ENCODE measurements at regions not wholly inside any gene's neighbourhood (a gene's known extent, or its start where the extent isn't known, plus 50 kb on each side); places are given as distances from the start of the nearest gene placed in this dataset.

DNA sequence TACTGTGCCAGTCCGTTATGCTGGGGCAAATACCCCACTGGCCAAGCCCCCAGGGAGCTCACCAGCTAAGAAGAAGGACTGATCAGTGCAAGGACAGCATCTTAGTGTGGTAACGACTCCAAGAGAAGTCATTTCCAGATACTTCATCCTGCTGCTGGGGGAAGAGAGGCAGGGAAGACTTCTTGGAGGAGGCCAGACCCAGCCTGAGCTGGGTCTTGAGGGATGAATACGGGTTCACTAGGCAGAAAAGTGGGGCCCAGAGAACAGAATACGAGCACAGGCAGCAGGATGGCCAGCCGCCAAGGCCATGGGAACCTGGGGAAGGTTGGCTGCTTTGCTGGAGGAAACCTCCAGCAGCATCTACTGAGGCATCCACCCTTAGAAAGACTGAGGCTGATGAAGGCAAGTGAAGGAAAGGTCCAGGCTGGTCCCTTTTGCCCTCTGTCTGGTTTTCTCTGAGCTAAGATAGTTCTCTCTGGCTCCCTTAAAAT is 84.1 kb downstream of the GLI2 start:
- TF ChIP-seq CEBPB (IDR thresholded peaks at IDR 0.05) (no peak), ZBTB7A (IDR thresholded peaks at IDR 0.05; ENCODE audit: low read depth) (no peak), NFIC (IDR thresholded peaks at IDR 0.05) (no peak), EGR1 (IDR thresholded peaks at IDR 0.05) (no peak), TEAD4 (IDR thresholded peaks at IDR 0.05) (no peak), USF1 (IDR thresholded peaks at IDR 0.05) (no peak), REST (IDR thresholded peaks at IDR 0.05; ENCODE audit: low read depth) (no peak), CREB1 (IDR thresholded peaks at IDR 0.05; ENCODE audit: low read depth) (no peak)
- TF ChIP-seq, protein P1, sequence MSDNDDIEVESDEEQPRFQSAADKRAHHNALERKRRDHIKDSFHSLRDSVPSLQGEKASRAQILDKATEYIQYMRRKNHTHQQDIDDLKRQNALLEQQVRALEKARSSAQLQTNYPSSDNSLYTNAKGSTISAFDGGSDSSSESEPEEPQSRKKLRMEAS (IDR thresholded peaks at IDR 0.05), result no peak

DNA sequence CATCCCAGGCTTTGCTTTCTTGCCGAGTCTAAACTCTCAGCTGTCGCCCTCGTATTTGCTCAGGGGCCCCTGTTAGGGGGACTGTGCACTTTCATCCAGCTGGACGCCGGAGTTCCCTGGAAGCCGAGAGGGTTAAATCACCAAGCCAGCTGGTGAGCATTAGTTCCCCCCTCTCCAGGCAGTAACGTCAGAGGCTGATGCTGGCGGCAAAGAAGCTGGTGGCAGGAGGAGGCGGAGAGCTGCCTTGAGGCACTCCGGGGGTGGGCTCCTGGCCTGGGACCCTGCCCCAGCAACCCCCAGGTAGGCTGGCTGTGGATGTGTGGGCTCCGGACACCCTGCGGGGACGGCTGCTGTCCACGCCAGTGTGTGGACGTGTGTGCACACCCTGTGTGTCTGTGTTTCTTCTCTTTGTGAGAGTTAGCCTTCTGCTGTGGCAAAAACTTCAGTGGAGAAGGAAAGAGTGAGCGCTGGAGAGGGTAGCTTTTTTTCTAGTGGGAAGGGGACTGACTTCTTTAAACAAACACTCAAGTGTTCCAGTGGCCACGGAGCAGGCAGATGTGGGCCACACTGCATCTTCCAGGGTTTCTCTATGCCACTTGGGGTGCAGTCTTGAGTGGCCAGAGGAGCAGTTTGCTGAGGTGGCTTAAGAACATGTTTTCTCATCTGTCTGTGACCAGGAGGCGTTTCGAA is 84.7 kb downstream of the GLI2 start:
- no peak for TF ChIP-seq YY1 (IDR thresholded peaks at IDR 0.05; ENCODE audit: low read depth)
- TF ChIP-seq, protein P1 (IDR thresholded peaks at IDR 0.05), result no peak
- no peak for TF ChIP-seq USF1 (IDR thresholded peaks at IDR 0.05)
- TF ChIP-seq CEBPB (IDR thresholded peaks at IDR 0.05), result no peak
- TF ChIP-seq TEAD4 (IDR thresholded peaks at IDR 0.05), result no peak
- no peak for TF ChIP-seq EP300 (IDR thresholded peaks at IDR 0.05; ENCODE audit: borderline replicate concordance)
- no peak for TF ChIP-seq TCF12 (IDR thresholded peaks at IDR 0.05; ENCODE audit: low read depth)
- TF ChIP-seq FOXM1 (IDR thresholded peaks at IDR 0.05; ENCODE audit: borderline replicate concordance, low read depth), result no peak
- no peak for TF ChIP-seq NFIC (IDR thresholded peaks at IDR 0.05)
- no peak for TF ChIP-seq TAF1 (IDR thresholded peaks at IDR 0.05; ENCODE audit: low read depth)
- TF ChIP-seq CREB1 (IDR thresholded peaks at IDR 0.05; ENCODE audit: low read depth), result no peak
- no peak for TF ChIP-seq REST (IDR thresholded peaks at IDR 0.05; ENCODE audit: low read depth)
- TF ChIP-seq RAD21 (IDR thresholded peaks at IDR 0.05; ENCODE audit: low read depth), result no peak
- TF ChIP-seq ZBTB7A (IDR thresholded peaks at IDR 0.05; ENCODE audit: low read depth), result no peak
- no peak for TF ChIP-seq EGR1 (IDR thresholded peaks at IDR 0.05)

DNA sequence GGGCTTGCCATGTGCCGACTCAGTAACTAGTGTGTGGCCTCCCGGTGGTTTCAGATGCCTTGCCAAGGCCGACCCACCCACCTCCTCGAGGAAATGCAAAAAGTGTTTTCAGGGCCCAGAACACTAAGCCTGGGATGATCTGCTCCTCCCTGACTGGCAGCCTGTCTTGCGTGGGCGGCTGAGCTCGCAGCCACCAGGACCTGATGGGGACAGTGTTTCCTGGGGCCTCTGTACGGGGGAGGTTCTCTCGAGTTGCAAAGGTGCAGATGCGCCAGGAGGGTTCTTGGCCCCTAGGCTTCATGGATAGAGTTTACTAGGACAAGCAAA is 85.2 kb downstream of the GLI2 start:
- no peak for TF ChIP-seq RAD21 (IDR thresholded peaks at IDR 0.05; ENCODE audit: low read depth)
- TF ChIP-seq EGR1 (IDR thresholded peaks at IDR 0.05), result peak; percentile 50; the same call in 1 of the 2 replicates

GRCh38 chr2:120821446-120822160 is 85.9 kb downstream of the GLI2 start:
- TF ChIP-seq EP300 (IDR thresholded peaks at IDR 0.05; ENCODE audit: borderline replicate concordance), result no peak
- TF ChIP-seq TCF12 (IDR thresholded peaks at IDR 0.05; ENCODE audit: low read depth), result no peak
- TF ChIP-seq TAF1 (IDR thresholded peaks at IDR 0.05; ENCODE audit: low read depth), result no peak
- no peak for TF ChIP-seq CEBPB (IDR thresholded peaks at IDR 0.05)
- no peak for TF ChIP-seq RAD21 (IDR thresholded peaks at IDR 0.05; ENCODE audit: low read depth)
- TF ChIP-seq CREB1 (IDR thresholded peaks at IDR 0.05; ENCODE audit: low read depth), result no peak
- no peak for TF ChIP-seq YY1 (IDR thresholded peaks at IDR 0.05; ENCODE audit: low read depth)
- no peak for TF ChIP-seq NFIC (IDR thresholded peaks at IDR 0.05)
- TF ChIP-seq, protein P1 (IDR thresholded peaks at IDR 0.05), result no peak
- TF ChIP-seq ZBTB7A (IDR thresholded peaks at IDR 0.05; ENCODE audit: low read depth), result no peak
- no peak for TF ChIP-seq USF1 (IDR thresholded peaks at IDR 0.05)
- no peak for TF ChIP-seq TEAD4 (IDR thresholded peaks at IDR 0.05)
- TF ChIP-seq REST (IDR thresholded peaks at IDR 0.05; ENCODE audit: low read depth), result no peak
- TF ChIP-seq FOXM1 (IDR thresholded peaks at IDR 0.05; ENCODE audit: borderline replicate concordance, low read depth), result no peak
- no peak for TF ChIP-seq EGR1 (IDR thresholded peaks at IDR 0.05)
